Sigmoid colon (tissue), 4 donors: ENCODE measurements at regions not wholly inside any gene's neighbourhood (a gene's known extent, or its start where the extent isn't known, plus 50 kb on each side); places are given as distances from the start of the nearest gene placed in this dataset.

Source experiments
- CTCF ChIP-seq, 4 experiments: fragments of 450-650 bp in 3 of 4; fragments of 200-600 bp in 1 of 4; IDR thresholded peaks; one replicate each; pipeline ENCODE4 v1.5.1; 2016 to 2019; ENCODE audit warnings: antibody characterized with exemption in 4 of 4, mild to moderate bottlenecking in 3 of 4, moderate library complexity in 2 of 4
- EP300 ChIP-seq, 4 donors: sonication (generic); formaldehyde crosslinking; IDR thresholded peaks; one replicate each; pipeline ENCODE4 v1.6.1; 2017; ENCODE audit warnings: antibody characterized with exemption in 4 of 4
- POLR2A ChIP-seq, 2 donors: fragments of 450-650 bp; IDR thresholded peaks; one replicate each; pipeline ENCODE4 v1.6.1; 2016; ENCODE audit warnings: antibody characterized with exemption in 2 of 2, mild to moderate bottlenecking in 2 of 2, moderate library complexity in 2 of 2

GRCh38 chr10:131762789-131763696, 137.8 kb upstream of the PPP2R2D start:
- no peak for TF ChIP-seq CTCF (IDR thresholded peaks at IDR 0.05)
- TF ChIP-seq POLR2A (IDR thresholded peaks at IDR 0.05): no peak
- no peak for TF ChIP-seq EP300 (IDR thresholded peaks at IDR 0.05)
